ENCODE measurements at regions not wholly inside any gene's neighbourhood (a gene's known extent, or its start where the extent isn't known, plus 50 kb on each side); places are given as distances from the start of the nearest gene placed in this dataset.

DNA sequence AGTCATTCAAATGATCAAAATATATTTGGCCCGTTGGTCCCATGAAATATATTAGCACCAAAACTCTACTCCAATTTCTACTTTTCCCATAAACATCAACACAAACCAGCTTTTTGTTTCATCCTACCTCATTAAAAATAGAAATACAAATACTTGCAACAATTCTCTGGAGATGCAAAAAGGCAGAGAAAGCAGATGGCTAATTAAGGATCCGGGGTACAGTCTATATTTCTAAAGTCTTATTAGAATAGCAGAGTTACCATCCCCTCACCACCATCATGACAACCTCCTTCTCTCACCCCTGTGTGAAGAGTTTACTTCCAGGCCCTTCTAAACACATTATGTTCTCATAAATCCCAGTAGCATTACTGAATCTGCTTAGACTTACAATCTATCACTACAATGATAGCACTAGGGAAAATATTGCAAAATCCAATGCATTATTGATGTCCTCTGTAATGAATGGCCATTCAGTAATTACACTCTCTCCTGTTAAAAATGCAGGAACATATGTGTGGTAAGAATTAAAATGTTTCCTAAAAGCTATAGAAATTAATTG, 133.8 kb downstream of the HHIPL2 start:
- TF ChIP-seq POLR2A (IDR thresholded peaks at IDR 0.05) (no peak), POLR2AphosphoS5 (IDR thresholded peaks at IDR 0.05) (no peak), EP300 (IDR thresholded peaks at IDR 0.05; ENCODE audit: low read depth) (no peak)
- TF ChIP-seq, protein P1, sequence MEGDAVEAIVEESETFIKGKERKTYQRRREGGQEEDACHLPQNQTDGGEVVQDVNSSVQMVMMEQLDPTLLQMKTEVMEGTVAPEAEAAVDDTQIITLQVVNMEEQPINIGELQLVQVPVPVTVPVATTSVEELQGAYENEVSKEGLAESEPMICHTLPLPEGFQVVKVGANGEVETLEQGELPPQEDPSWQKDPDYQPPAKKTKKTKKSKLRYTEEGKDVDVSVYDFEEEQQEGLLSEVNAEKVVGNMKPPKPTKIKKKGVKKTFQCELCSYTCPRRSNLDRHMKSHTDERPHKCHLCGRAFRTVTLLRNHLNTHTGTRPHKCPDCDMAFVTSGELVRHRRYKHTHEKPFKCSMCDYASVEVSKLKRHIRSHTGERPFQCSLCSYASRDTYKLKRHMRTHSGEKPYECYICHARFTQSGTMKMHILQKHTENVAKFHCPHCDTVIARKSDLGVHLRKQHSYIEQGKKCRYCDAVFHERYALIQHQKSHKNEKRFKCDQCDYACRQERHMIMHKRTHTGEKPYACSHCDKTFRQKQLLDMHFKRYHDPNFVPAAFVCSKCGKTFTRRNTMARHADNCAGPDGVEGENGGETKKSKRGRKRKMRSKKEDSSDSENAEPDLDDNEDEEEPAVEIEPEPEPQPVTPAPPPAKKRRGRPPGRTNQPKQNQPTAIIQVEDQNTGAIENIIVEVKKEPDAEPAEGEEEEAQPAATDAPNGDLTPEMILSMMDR (IDR thresholded peaks at IDR 0.05), result no peak
- intact Hi-C loops (cut with DNase I; ENCODE audit: low total_unique reads), result no loop called here
- Histone ChIP-seq H3K27me3 (no peaks in the 10 kb centered on the region), H3K9me3 (no peaks in the 10 kb centered on the region), H3K27ac (no peak overlapping the region), H3K36me3 (no peaks in the 10 kb centered on the region), H3K4me1 (no peaks in the 10 kb centered on the region), H3K4me3 (no peak overlapping the region)
- DNase-seq, result no peak
- in situ Hi-C loops (cut with MboI; ENCODE audit: low pct_ligation_motif_present in 1 of 4, low pct_unique_long_range_greater_than_20kb in 1 of 4, low sequenced_read_pairs in 3 of 4), result no loop called here
- 72 to 91% methylated on average over 2 of the region's 2 CpGs for WGBS, 2 donors (ENCODE audit: low coverage in 1 of 2)

DNA sequence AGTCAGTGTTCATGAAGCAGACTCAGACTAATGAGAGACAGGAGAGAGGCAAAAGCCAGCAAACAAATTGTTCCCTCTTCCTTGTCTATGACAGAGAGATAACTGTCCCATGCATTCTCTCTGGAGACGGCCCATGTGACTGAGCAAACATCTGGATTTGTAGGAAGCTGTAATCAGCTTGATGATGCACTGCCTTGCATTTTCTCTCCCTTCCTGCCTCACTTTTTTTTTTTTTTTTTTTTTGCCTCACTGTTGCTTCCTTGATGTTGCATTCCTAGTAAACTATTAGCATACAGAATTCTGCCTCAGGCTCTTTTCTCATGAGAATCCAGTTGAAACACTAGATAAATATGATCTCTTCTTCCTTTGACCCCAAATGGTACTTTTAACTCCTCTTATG, 134.5 kb downstream of the HHIPL2 start:
- WGBS, 2 donors (ENCODE audit: low coverage in 1 of 2), result 60% methylated on average over 1 of the region's 1 CpG; no CpG with 5 or more reads in 1 of the 2 donors
- no peak for DNase-seq
- in situ Hi-C loops (cut with MboI; ENCODE audit: low pct_ligation_motif_present in 1 of 4, low pct_unique_long_range_greater_than_20kb in 1 of 4, low sequenced_read_pairs in 3 of 4), result no loop called here
- Histone ChIP-seq H3K36me3 (no peaks in the 10 kb centered on the region), H3K4me1 (no peaks in the 10 kb centered on the region), H3K27ac (no peak overlapping the region), H3K9me3 (no peaks in the 10 kb centered on the region), H3K4me3 (no peak overlapping the region), H3K27me3 (no peaks in the 10 kb centered on the region)
- TF ChIP-seq POLR2AphosphoS5 (IDR thresholded peaks at IDR 0.05) (no peak), EP300 (IDR thresholded peaks at IDR 0.05; ENCODE audit: low read depth) (no peak), POLR2A (IDR thresholded peaks at IDR 0.05) (no peak)
- intact Hi-C loops (cut with DNase I; ENCODE audit: low total_unique reads), result no loop called here

DNA sequence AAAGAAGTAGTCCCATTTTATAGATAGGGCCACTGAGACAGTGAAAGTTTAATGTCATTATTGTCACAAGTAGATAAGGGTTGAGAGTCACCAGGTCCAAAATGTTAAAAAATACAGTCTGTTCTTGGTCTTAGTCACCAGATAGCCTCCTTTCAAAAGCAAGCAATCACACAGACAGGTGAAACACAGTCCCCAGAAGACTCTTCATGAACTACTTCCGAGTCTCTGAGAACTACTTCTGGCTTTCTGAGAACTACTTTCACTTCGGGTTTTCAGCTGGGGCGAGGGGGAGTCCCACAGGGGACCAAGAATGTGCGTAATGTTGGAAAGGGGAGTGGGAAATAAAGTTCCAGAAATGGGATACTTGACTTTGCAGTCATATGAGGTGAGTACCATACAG, 143.2 kb downstream of the HHIPL2 start:
- Histone ChIP-seq H3K4me1 (no peaks in the 10 kb centered on the region), H3K27me3 (no peaks in the 10 kb centered on the region), H3K36me3 (no peaks in the 10 kb centered on the region), H3K9me3 (no peaks in the 10 kb centered on the region), H3K4me3 (no peak overlapping the region), H3K27ac (no peak overlapping the region)
- 49 to 78% methylated on average over 3 to 4 of the region's 4 CpGs for WGBS, 2 donors (ENCODE audit: low coverage in 1 of 2)
- no peak for DNase-seq
- in situ Hi-C loops (cut with MboI; ENCODE audit: low pct_ligation_motif_present in 1 of 4, low pct_unique_long_range_greater_than_20kb in 1 of 4, low sequenced_read_pairs in 3 of 4), result no loop called here
- no peak for TF ChIP-seq EP300 (IDR thresholded peaks at IDR 0.05; ENCODE audit: low read depth)
- no peak for TF ChIP-seq POLR2A (IDR thresholded peaks at IDR 0.05)
- TF ChIP-seq, protein P1 (IDR thresholded peaks at IDR 0.05), result no peak
- no peak for TF ChIP-seq POLR2AphosphoS5 (IDR thresholded peaks at IDR 0.05)
- intact Hi-C loops (cut with DNase I; ENCODE audit: low total_unique reads), result no loop called here

DNA sequence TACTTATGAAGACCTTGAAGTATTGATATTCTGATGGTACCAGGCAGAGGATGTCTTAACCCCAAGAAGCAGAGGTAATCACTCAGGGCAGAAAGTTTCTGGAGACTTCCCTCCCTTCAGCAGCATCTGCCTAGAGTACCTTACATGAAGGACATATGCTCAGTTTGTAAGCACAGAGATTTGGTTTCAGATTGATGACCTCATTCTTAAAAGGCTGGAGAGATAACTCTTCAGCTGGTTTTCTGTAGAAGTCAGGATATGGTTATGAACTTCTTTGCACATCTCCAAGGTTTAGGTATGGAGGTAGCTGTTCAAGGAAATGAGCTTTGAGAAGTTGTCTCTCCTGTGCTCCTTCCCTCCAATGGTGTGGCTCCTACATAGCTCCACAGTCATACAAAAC, 148.7 kb downstream of the HHIPL2 start:
- no peaks in the 10 kb centered on the region for H3K4me1 ChIP-seq
- DNase-seq, result no peak
- in situ Hi-C loops (cut with MboI; ENCODE audit: low pct_ligation_motif_present in 1 of 4, low pct_unique_long_range_greater_than_20kb in 1 of 4, low sequenced_read_pairs in 3 of 4) (no loop called here), intact Hi-C loops (cut with DNase I; ENCODE audit: low total_unique reads) (no loop called here)
- TF ChIP-seq EP300 (IDR thresholded peaks at IDR 0.05; ENCODE audit: low read depth), result no peak
- TF ChIP-seq POLR2AphosphoS5 (IDR thresholded peaks at IDR 0.05), result no peak
- no peak for TF ChIP-seq POLR2A (IDR thresholded peaks at IDR 0.05)
- TF ChIP-seq, protein P1 (IDR thresholded peaks at IDR 0.05), result no peak
- H3K9me3 ChIP-seq, result no peaks in the 10 kb centered on the region
- H3K27me3 ChIP-seq, result no peaks in the 10 kb centered on the region
- H3K4me3 ChIP-seq, result no peak overlapping the region
- no peak overlapping the region for H3K27ac ChIP-seq
- H3K36me3 ChIP-seq, result no peaks in the 10 kb centered on the region

DNA sequence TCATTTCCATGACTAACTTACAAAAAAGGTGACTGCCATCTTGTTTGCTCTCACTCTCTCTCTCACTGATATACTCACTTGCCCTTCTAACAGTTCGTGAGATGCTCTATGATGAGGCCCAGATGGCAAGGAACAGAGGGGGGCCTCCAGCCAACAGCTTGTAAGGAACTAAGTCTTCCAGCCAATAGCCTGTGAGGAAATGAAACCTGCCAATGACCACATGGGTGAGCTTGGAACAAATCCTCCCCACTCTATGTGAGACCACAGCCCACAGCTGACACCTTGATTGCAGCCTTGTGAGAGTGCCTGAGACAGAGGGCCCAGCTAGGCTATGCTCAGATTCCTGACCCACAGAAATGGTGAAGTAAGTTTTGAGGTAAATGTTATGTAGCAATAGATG, 153.7 kb downstream of the HHIPL2 start:
- DNase-seq, result no peak
- Histone ChIP-seq H3K36me3 (no peaks in the 10 kb centered on the region), H3K9me3 (no peaks in the 10 kb centered on the region), H3K4me3 (no peak overlapping the region), H3K27ac (no peak overlapping the region), H3K27me3 (no peaks in the 10 kb centered on the region), H3K4me1 (no peaks in the 10 kb centered on the region)
- WGBS, 2 donors (ENCODE audit: low coverage in 1 of 2), result 52% methylated on average over 1 of the region's 1 CpG; no CpG with 5 or more reads in 1 of the 2 donors
- TF ChIP-seq EP300 (IDR thresholded peaks at IDR 0.05; ENCODE audit: low read depth) (no peak), POLR2AphosphoS5 (IDR thresholded peaks at IDR 0.05) (no peak), POLR2A (IDR thresholded peaks at IDR 0.05) (no peak)
- TF ChIP-seq, protein P1 (IDR thresholded peaks at IDR 0.05), result no peak
- in situ Hi-C loops (cut with MboI; ENCODE audit: low pct_ligation_motif_present in 1 of 4, low pct_unique_long_range_greater_than_20kb in 1 of 4, low sequenced_read_pairs in 3 of 4) (no loop called here), intact Hi-C loops (cut with DNase I; ENCODE audit: low total_unique reads) (no loop called here)
